Upper lobe of left lung (tissue), 4 donors: ENCODE measurements at regions not wholly inside any gene's neighbourhood (a gene's known extent, or its start where the extent isn't known, plus 50 kb on each side); places are given as distances from the start of the nearest gene placed in this dataset.

ENCODE experiments used
- CTCF ChIP-seq, 6 experiments: fragments of 450-650 bp in 4 of 6; fragments of 200-600 bp in 2 of 6; sonication (generic) in 2 of 6; IDR thresholded peaks; one replicate each; pipeline ENCODE4 v1.5.1; 2016 to 2019; ENCODE audit warnings: antibody characterized with exemption in 6 of 6
- EP300 ChIP-seq, 4 donors: sonication (generic); formaldehyde crosslinking; IDR thresholded peaks; one replicate each; pipeline ENCODE4 v1.5.1; 2017; ENCODE audit warnings: antibody characterized with exemption in 4 of 4, control low read depth in 2 of 4
- POLR2A ChIP-seq, 4 donors: fragments of 450-650 bp; IDR thresholded peaks; one replicate each; pipeline ENCODE4 v1.5.1; 2016 to 2017; ENCODE audit warnings: antibody characterized with exemption in 4 of 4, mild to moderate bottlenecking in 2 of 4

GRCh38 chr3:11696054-11696453 lies 52.3 kb upstream of the VGLL4 start:
- TF ChIP-seq CTCF (IDR thresholded peaks at IDR 0.05) (no peak), EP300 (IDR thresholded peaks at IDR 0.05) (no peak), POLR2A (IDR thresholded peaks at IDR 0.05) (no peak)
